Bronchial epithelial cell (primary cell): ENCODE measurements at regions not wholly inside any gene's neighbourhood (a gene's known extent, or its start where the extent isn't known, plus 50 kb on each side); places are given as distances from the start of the nearest gene placed in this dataset.

Experiments used
- DNase-seq: peaks from one replicate; pipeline ENCODE4 v3.0.0-alpha.2; 2010; ENCODE audit warnings: low read depth
- FAIRE-seq: peaks from 2 replicates; lab custom pipeline; 2011; peaks lifted over from hg19 to GRCh38; lab: Jason Lieb, UNC
- H3K27me3 ChIP-seq: 2 replicates; pipeline ENCODE4 v1.5.1; 2011; ENCODE audit warnings: low read length; ENCODE audit not compliant: control insufficient read depth, insufficient read depth
- H3K36me3 ChIP-seq: 2 replicates; pipeline ENCODE4 v1.5.1; 2011; ENCODE audit warnings: low read length; ENCODE audit not compliant: control insufficient read depth, insufficient read depth
- H3K4me3 ChIP-seq: 2 replicates; pipeline ENCODE4 v1.5.1; 2011; ENCODE audit warnings: mild to moderate bottlenecking, low read depth, low read length, control low read depth
- CTCF ChIP-seq: IDR thresholded peaks from 2 replicates; pipeline ENCODE4 v1.5.1; 2011; ENCODE audit warnings: mild to moderate bottlenecking, moderate library complexity, low read length, control low read depth, inconsistent platforms; ENCODE audit not compliant: insufficient read depth, severe bottlenecking

GRCh38 chr20:48411245-48411644 is 416.6 kb downstream of the PREX1 start:
- no peak overlapping the region for H3K4me3 ChIP-seq
- TF ChIP-seq CTCF: no peak
- DNase-seq (no peak), FAIRE-seq (no peak)
- H3K36me3 ChIP-seq: no peaks in the 10 kb centered on the region
- H3K27me3 ChIP-seq: no peaks in the 10 kb centered on the region

DNA sequence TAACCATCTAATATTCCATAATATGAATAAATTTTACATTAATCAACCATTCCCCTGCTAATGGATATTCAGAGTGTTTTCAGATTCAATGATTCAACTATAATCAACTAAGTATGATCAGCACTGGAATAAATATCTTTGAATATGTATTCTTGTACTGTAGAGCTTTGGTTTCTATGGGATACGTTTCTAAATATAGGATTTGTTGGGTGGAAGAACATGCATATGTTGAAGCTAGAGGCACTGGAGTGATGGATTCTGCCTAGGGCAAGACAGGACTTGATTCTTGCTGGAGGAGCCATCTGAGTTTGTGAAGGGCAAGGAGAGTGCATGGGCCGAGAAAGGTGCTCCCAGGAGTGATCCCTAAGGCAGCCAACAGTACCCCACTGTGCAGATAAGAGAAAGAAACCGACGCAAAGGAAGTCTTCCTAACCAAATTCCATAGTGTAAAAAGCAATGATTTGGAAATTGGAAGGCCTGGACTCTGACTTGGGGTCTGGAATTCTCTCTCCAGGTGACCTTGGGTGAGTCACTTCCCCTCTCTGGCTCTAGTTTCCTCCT is 418.7 kb downstream of the PREX1 start:
- no peaks in the 10 kb centered on the region for H3K27me3 ChIP-seq
- DNase-seq: no peak
- TF ChIP-seq CTCF: no peak
- H3K4me3 ChIP-seq: no peak overlapping the region
- FAIRE-seq: no peak
- no peaks in the 10 kb centered on the region for H3K36me3 ChIP-seq

DNA sequence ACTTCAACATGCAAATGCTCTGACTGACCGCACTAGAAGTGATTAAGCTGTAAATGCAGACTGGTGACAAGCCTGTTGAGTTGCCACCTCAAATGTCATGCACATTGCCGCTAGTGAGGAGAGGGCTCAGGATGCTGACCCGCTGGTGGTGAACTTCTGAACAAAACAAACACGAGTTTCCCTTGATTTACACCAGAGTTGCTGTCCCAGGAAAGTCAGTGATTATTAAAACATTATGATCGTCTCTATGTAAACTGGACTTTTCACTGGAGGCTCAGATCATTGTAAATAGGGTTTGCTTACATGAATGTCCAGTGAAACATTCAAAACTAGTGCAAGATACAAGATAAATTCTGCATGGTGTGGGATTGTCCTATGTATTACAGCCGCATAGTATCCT is 420.1 kb downstream of the PREX1 start:
- no peak for TF ChIP-seq CTCF
- no peaks in the 10 kb centered on the region for H3K36me3 ChIP-seq
- FAIRE-seq (no peak), DNase-seq (no peak)
- H3K27me3 ChIP-seq: no peaks in the 10 kb centered on the region
- no peak overlapping the region for H3K4me3 ChIP-seq

- Histone ChIP-seq H3K27me3 (no peaks in the 10 kb centered on the region), H3K4me3 (no peak overlapping the region), H3K36me3 (no peaks in the 10 kb centered on the region)
- no peak for TF ChIP-seq CTCF
- FAIRE-seq: no peak
- DNase-seq: no peak
Measured at GRCh38 chr20:48406912-48407340, 420.9 kb downstream of the PREX1 start.

DNA sequence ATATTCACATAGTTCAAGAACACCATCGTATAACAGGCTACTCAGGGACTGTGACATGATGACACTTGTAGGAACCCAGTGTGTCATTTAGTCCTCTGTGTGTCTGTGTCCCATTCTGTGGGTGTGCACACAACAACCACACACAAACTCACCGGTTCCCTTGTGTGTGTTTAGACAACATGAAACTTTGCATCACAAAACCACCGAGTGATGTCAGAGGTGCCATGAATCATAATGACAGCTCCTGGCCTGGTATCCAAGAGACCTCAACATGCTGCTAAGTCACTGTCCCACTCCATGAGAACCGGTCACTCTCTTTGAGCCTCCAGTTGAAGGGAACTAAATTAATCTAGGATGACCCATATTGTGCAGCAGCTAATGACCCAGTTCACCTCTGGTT is 421.3 kb downstream of the PREX1 start:
- H3K36me3 ChIP-seq: no peaks in the 10 kb centered on the region
- no peak for TF ChIP-seq CTCF
- H3K27me3 ChIP-seq: no peaks in the 10 kb centered on the region
- DNase-seq (no peak), FAIRE-seq (peak; percentile 73)
- no peak overlapping the region for H3K4me3 ChIP-seq

DNA sequence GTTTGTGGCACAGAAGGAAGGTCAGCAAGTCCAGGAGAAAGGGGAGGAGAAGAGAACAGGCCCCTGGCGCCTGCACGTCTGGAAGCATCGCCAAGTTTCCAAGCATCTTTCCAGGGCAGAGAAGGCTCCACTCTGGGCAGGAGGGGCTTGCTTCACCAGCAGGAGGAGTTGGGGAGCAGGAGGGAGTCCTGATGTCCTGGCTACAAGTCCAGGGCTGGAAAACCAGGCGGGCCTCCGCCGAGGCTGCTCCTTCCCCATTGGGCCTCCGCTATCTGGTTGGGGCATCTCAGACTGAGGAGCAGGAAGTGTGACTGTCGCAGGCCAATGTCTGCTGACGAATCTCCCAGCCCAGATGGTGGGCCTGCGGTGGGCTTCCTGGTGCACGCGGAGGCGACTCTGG is 421.9 kb downstream of the PREX1 start:
- TF ChIP-seq CTCF: no peak
- no peak for FAIRE-seq

More for the DNA sequence above, 421.9 kb downstream of the PREX1 start:
- no peak overlapping the region for H3K4me3 ChIP-seq
- no peaks in the 10 kb centered on the region for H3K27me3 ChIP-seq
- H3K36me3 ChIP-seq: no peaks in the 10 kb centered on the region
- no peak for DNase-seq
